ENCODE measurements at regions not wholly inside any gene's neighbourhood (a gene's known extent, or its start where the extent isn't known, plus 50 kb on each side); places are given as distances from the start of the nearest gene placed in this dataset.
"Not testable (repeated sequence)": the region's sequence is repeated elsewhere in the genome, so short reads cannot be mapped to it uniquely, and the experiment has no call there.

DNA sequence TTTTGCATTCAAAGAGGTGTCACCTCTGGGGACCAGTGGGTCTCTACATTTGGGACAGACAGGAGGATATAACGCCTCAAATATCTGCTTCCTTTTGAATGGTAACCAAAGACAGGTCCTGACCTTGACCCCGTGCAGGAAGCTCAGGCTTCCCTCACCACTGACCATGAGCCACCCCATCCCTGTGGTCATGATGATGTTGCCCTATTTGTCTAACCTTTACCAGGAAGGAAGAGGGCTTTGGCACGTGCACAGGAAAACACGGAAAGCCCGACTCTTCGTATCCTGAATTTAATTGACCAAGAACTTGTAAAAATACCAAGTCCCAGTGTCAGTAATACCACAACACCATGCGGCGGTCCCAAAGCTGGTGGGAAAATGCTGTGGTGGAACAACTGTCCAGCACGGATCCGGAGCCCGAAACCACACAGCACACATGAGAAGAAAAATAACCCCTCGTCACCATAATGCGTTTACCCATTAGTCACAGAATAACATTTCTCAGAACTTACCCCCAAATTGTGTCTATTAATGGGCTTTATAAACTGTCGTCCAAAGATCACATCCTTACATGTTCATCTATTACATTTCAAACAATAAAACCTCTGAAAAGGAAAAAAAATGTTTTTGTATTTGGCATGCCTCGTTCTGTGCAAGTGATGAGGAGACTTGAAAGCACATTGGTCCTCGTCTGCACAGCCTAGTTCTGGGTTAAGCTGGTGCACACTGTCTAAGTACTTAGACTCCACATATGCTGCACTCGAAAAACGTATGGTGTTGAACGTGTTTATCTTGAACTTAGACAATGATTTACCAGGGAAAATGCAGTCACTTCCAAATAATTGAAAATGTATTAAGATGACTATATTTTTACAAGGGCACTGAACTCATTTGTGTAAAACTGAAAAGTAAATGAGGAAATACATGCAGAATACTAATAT, 118.9 kb upstream of the IGF1R start:
- DNase-seq = no peak

DNA sequence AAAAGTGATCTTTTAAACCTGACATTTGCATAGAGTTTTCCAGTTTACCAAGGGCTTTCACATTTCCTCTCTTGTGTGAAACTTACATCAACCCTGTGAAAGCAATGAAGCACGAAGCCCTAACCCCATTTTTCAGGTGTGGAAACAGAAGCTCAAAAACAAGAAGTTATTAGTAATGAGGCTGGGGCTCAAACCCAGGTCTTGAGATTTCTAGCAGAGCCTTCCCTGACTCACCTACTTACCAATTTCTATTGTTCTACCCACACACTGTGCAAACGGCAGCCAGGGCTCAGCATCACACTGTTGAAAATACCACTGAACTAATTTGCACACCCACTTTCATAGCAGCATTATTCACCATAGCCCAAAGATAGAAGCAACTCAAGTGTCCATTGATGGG, 117.8 kb upstream of the IGF1R start:
- DNase-seq = no peak

DNA sequence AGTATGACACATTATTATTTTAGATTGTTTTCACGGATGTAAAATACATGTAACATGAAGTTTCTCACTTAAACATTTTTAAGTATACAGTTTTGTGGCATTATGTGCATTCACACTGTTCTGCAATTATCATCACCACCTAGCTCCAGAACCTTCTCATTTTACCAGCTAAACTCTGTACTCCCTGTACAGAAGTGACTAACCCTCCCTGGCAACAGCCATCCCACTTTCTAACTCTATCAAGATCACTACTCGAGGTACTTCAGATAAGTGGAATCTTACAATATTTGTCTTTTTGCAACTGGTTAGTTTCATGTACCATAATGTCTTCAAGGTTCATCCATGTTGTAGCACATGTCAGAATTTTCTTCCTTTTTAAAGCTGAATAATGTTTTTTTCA, 116.3 kb upstream of the IGF1R start:
- no peak for DNase-seq

DNA sequence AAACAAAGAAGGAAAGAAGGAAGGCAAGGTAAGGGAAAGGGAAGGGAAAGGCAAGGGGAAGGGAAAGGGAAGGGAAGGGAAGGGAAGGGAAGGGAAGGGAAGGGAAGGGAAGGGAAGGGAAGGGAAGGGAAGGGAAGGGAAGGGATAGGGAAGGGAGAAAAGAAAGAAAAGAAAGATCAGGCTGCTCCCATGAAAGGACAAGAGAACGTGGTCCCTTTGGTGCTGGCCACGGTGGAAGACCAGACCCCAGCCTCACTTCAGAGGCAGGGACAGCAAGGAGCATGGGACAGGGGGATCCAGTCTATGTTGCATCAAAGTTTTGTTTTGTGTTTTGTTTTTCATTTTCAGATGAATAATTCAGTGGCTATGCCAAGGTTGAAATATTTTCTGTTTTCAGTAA, 111.4 kb upstream of the IGF1R start:
- no peak for DNase-seq

DNA sequence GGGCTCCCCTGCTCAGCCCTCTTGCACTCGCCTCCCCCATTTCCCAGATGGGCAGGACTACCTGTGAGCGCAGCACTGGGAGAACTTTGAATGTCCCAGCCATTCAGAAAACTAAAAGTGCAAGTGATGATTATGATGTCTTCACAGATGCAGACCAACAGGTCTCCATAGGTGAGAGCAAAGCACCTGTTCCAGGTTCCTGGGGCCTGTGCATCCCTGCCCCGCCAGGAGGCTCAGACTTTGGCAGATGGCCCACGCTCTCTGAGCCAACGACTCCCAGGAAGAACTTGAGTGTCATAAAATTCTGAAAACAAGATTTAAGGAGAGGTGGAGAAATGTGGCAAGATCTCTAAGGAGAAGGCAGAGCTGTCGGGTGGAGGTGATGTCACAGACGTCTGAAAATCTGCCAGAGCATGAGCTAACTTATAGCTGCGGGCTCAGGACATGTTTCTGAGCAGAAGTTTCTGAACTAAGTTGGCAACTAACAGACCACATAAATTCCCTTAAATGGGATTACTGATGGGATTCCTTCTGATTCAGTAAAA, 110.8 kb upstream of the IGF1R start:
- DNase-seq = no peak

DNA sequence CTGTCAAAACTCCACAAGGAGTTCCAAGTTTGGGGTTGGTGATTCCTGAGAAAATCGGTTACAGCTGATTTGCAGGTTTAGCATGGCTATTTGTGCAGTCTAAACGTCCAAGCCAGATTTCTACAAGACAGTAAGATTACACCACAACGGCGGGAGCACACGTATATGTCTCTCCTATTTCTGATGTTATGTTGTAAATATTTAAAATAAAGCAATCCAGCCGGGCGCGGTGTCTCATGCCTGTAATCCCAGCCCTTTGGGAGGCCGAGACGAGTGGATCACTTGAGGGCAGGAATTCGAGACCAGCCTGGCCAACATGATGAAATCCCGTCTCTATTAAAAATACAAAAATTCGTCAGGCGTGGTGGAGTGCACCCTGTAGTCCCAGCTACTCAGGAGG, 106.8 kb upstream of the IGF1R start:
- DNase-seq = no peak

DNA sequence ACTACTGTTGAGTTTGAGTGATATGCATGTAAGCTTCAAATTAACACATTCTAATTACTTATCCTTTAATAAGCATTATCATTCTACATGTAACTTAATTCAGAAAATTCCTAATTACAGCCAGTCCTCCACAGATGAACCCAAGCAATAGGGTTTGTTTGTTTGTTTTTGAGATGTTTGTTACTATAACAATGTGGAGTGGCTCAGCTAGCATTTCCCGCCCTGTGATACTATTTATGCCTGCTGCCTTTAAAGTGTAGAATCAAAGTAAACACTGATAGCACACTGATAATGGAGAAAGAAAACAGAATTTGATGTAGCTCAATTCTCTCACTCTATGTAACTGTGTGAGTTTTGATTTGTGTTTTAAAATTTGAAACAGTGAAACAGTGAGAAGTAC, 105.1 kb upstream of the IGF1R start:
- DNase-seq = no peak

DNA sequence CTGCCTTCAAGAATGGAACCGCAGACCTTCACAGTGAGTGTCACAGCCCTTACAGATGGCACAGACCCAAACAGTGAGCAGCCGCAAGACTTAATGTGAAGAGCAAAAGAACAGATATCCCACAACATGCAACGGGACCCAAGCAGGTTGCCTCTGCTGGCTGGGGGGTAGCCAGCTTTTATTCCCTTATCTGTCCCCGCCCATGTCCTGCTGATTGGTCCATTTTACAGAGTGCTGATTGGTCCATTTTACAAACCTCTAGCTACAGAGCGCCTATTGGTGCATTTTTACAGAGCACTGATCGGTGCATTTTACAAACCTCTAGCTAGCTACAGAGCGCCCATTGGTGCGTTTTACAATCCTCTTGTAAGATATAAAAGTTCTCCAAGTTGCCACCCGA, 102.0 kb upstream of the IGF1R start:
- DNase-seq = no peak

DNA sequence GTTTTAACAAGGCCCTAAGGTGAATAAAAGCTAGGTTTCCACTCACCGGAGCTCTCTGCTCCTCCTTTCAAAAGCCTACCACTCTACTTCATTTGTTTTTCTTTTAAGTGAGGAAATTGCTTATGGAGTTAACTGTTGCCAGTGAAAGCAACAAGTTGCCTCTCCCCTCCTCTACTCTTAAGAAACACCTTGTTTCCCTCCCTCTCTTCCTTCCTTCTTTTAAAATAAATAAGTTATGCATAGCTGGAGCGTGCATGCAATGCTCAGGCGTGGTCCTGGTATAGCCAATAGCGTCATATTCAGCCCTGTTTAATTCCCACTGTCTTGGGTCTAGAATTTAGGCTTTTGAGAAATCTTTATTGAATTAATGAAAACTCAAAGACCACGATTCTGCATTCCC, 101.1 kb upstream of the IGF1R start:
- no peak for DNase-seq

DNA sequence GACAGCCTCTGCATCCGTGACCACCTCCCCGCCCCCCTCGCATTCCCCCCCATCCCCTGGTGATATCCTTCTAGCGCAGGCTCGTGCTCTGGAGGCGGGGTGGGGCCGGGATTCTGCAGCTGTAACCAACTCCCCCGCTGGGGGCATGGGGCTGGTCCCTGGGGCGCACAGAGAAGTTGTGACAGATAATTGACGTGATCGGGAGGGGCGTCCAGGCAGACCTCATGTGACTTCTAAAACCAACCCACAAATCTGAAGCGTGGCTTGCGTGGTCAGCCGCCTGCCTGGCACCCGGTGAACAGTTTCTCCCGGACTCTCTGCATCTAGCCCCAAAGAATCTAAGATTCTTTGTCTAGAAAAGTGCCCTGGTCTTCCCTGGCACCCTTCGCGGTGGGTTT, 100.6 kb upstream of the IGF1R start:
- peak; percentile 12 for DNase-seq

DNA sequence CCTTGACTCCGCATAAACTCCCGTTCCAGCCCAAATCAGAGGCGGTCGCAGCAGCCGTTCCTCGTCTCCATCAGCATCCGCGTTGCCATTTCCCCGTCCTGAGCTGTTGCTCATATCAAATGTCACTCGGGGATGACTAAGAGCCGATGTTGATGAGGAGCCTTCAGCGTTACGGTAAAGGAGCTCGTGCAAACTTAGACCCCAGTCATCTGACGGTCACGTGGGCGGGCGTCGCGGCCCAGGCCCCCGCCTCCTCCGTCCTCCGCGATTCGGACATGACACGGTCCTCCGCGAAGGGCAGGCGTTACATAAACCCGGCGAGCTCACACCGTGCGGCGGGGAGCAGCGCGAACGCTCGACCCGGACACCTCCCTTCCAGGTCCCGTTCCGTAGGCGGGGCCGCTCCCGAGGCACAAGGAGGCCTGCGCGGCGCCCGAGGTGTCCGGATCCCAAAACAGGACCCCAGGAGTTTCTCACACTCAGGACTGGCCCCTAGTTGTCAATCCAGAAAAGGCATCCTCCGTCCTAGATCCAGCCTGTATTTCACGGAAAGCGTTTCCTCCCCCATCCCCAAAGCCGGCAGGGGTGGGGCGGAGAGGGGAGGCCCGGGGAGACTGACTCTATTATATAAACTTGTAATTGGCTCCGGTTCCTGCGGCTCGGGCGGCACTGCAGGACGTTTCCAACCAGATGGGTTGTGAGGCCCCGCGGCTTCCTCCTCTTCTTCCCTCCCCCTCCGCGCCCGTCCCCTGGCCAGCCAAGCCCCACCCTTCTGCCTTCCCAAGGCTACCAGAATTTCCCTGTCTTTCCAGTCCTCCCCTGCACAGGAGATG, 100.0 kb upstream of the IGF1R start:
- DNase-seq = peak; percentile 50

DNA sequence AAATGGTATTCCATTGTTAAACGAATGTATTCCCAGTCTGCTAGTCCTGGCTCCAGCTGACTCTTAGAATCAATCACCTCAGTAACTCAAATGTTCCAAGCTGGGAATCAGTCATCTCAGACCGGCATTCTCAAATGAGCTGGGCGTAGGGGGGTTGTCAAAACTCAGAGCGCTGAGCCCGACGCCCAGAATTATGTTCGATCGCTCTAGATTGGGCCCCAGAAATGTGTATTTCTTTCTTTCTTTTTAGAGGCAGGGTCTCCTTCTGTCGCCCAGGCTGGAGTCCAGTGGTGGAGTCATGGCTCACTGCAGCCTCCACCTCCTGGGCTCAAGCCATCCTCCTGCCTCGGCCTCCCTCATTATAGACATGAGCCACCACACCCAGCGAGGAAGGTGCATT, 99.3 kb upstream of the IGF1R start:
- DNase-seq = no peak

DNA sequence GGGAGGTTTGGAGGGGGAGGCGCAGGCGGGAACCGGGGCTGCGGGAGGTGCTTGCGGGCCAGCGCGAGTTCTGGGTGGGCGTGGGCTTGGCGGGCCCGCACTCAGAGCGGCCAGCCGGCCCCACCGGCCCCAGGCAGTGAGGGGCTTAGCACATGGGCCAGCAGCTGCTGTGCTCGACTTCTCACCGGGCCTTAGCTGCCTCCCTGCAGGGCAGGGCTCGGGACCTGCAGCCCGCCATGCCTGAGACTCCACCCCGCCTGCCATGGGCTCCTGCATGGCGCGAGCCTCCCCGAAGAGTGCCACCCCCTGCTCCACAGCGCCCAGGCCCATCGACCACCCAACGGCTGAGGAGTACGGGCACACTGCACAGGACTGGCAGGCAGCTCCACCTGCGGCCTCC, 98.6 kb upstream of the IGF1R start:
- DNase-seq = no peak

DNA sequence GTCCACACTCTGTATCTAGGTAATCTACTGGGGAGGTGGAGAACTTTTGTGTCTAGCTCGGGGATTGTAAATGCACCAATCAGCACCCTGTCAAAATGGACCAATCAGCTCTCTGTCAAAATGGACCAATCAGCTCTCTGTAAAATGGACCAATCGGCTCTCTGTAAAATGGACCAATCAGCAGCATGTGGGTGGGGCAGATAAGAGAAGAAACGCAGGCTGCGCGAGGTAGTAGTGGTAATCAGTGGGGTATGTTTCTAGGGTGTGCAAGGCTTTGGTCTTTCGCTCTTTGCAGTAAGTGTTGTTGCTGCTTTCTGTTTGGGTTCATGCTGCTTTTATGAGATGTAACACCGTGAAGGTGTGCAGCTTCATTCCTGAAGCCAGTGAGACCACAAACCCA, 98.0 kb upstream of the IGF1R start:
- DNase-seq = not testable (repeated sequence)

DNA sequence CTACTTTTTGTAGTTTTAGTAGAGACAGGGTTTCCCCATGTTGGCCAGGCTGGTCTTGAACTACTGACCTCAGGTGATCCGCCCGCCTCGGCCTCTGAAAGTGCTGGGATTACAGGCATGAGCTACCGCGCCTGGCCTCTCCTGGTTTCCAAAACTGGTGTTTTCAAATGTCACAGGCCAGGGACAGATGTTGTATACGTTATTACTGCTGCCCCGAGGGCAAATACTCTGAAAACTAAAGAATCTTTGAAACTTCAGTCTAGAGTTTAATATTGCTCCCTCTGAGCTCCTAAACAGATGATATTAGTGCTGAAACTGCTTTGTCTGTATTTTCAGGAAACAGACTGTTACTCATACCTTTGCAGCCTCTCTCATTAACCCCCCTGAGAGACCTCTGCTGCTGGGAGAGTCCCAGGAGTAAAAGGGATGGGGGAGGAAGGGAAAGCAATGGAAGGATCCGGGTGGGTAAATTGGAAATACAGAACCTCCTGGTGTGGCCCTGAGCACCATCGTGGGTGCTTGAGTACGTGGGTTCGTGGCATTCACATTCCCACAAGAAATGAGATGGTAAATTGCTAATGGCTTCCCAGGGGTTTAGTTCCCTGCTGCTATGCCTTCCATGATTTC, 96.3 kb upstream of the IGF1R start:
- DNase-seq = no peak

DNA sequence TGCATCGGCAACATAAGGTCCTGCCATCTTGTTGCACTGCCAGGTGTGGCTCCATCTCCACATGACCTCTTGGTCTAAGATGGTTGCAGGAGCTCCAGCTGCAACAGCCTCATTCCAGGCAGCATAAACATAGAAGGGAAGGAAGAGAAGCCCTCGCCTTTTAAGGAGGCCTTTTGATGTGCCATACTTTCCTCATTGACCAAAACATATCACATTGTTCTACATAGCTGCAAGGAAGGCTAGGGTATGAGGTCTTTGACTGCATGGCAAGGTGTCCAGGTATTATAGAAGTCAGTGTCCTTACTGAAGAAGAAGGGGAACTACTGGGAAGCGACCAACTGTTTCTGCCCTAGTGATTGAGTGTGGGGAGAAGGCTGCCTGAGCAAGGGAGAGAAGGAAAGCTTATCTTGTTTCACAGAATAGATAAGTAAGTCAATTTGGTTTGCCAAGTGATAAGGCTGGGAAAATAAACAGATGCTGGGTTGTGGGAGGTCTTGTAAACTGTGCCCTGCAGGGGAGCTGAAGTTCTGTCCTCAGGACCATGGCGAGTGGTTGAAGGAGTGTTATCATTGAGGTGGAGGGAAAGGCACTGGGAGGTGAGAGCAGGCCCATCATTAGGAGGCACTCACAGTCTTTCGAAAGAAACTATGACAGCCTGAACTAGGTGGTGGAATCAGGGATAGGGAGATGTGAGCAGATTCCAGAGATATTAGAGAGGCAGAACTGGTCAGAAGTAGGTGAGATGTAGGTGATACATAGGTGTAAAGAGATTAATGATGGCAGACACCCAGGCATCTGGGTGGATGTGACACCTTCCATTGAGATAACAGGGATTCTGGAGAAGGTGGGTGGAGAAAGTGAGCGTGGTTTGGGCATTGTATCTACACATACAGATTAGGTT, 93.8 kb upstream of the IGF1R start:
- DNase-seq = no peak

DNA sequence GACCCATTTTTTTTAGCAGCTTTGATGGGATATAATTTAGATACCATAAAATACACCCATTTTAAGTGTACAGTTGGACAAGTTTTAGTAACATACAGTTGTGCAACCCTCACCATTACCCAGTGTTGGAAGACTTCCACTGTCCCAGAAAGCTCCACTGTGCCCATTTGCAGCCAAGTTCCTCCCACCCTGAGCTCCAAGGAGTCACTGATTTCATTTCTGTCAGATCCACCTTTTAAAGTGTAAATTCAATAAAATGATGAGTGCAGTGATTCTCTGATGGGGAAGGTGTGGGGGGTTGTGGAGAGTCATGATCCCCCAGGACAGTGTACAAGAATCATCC, 93.2 kb upstream of the IGF1R start:
- DNase-seq = no peak

DNA sequence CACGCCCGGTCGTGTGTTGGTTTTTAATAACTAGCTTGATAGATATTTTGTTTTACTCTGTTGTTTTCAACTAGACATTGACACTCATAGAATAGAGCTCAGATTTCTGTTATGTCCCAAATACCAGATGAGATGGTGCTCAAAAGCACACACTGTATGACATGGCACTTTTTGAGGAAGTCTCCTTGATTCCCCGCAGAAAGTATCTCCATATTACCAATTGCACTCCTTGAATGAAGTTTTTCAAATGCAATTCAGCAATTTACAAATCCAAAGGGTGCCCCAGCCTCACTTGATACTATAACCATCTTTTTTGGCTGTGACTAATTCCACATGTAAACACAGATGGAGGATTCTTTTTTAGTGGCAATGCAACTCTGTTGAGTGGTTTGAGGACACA, 92.0 kb upstream of the IGF1R start:
- DNase-seq = no peak

DNA sequence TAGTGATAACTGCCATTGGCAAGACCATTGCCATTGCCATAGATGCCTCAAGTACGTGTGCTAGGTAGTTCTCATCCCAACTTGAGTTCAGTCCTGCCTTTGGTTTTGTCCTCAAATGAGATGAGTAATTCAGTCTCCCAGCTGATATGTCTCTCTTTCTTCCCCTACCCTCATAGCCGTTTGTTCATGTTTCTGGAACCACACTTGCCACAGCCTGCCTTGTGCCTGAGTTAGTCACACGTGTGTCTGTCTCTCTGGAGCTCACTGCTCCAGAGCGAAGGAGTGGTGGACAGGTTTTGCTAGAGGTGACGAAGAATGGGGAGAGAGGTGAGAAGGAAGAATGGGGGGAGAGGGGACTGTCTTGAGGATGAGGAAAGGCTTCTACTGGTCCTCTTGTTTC, 88.0 kb upstream of the IGF1R start:
- DNase-seq = no peak

DNA sequence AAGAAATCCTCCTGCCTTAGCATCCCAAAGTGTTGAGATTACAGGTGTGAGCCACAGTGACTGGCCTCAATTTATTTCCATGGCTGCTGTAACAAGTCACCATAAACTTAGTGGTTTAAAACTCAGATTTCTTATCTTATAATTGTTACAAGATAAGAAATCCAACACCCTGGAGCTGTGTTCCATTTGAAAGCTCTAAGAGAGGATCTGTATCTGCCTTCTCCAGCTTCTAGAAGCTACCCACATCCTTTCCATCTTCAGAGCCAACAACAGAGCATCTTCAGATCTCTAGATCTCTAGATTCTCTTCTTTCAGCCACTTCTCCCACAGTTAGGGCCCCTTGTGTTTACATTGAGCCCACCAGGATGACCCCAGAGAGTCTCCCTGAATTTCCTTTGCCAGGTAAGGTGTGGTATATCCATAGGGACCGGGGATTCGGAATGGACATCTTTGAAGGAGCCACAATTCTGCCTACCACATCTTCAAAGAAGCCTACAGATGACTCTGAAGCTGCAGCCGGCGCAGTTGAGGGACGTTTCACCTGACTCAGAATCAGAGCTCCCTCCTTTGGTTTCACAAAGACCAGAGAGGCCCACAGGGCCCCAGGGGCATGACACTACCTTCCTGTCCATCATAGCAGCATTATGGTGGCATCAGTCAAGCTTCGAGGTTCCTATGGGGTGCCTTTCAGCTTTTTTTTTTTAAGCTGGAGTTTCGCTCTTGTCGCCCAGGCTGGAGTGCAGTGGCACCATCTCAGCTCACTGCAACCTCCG, 87.0 kb upstream of the IGF1R start:
- no peak for DNase-seq

DNA sequence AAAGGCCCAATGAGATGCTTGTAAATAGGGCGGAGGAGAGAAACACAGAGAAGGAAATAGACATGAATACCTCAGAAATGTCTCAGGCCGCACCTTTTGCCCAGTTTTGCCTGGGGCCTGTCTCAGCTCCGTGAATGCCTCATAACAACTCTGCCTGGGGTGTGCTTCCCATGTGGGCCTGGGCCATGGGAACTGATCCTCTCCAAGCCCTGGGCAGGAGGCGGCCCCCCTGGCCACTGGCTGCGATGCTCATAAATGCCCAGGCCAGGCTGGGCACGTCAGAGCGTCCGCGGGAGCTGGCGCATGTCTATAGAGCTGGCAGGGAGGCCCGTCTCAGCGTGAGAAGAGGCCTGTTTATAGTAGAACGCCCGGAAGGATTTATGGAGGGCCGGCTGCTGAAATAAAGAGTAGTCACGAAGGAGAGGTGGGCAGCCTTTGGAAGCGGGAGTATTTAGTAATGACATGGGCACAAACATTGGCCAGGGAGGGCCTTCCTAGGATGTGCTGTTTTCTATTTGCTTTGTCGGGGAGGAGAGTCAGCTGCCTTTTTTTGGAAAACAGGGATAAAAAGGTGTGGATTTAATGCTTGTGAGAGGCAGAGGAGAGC, 85.9 kb upstream of the IGF1R start:
- no peak for DNase-seq

Measured in CD4-positive, alpha-beta T cell treated with Interleukin-6 for 4 hours (primary cell).